Mesodermal cell (in vitro differentiated cells): ENCODE measurements at regions not wholly inside any gene's neighbourhood (a gene's known extent, or its start where the extent isn't known, plus 50 kb on each side); places are given as distances from the start of the nearest gene placed in this dataset.

Experiments used
- H3K27ac ChIP-seq: 2 replicates; pipeline ENCODE4 v1.7.0; 2013; ENCODE audit warnings: mild to moderate bottlenecking, low read depth, low read length, moderate library complexity; ENCODE audit not compliant: severe bottlenecking
- H3K36me3 ChIP-seq: 2 replicates; pipeline ENCODE4 v1.7.1; 2013; ENCODE audit warnings: mild to moderate bottlenecking, low read length, moderate library complexity; ENCODE audit not compliant: control insufficient read depth, insufficient read depth
- H3K4me1 ChIP-seq: one replicate; pipeline ENCODE4 v1.7.1; 2013; ENCODE audit warnings: mild to moderate bottlenecking, low read length; ENCODE audit not compliant: insufficient read depth, control insufficient read depth, poor library complexity, severe bottlenecking
- H3K4me3 ChIP-seq: 2 replicates; pipeline ENCODE4 v1.7.0; 2013; ENCODE audit warnings: low read length, control low read depth, mild to moderate bottlenecking; ENCODE audit not compliant: insufficient read depth, poor library complexity, severe bottlenecking; ENCODE audit errors: extremely low read depth
- H3K9me3 ChIP-seq: 2 replicates; pipeline ENCODE4 v1.7.1; 2013; ENCODE audit warnings: mild to moderate bottlenecking, low read length, moderate library complexity; ENCODE audit not compliant: control insufficient read depth
- WGBS, 2 experiments: methylation state at CpG; one replicate each; pipeline ENCODE4 v1.1.5; 2013; ENCODE audit warnings: missing lambda C conversion rate in 2 of 2; ENCODE audit not compliant: insufficient coverage in 2 of 2; 5-methylcytosine and 5-hydroxymethylcytosine counted together

DNA sequence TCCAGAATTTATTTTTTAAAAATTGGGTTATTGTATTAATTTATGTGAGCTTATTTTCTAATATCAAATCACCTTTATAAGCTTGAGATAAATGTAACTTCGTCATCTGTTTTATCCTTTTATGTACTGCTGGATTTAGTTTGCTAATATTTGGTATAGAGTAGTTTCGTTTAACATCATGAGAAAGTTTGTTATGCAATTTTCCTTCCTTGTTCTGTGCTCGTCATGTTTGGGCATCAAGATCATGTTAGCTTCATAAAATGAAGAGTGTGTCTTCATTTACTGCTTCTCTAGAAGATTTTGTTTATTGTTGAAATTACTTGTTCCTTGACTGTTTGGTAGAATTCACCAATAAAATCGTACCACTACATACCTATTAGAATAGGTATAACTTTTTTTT is 262.1 kb upstream of the SATB1 start:
- H3K9me3 ChIP-seq = no peaks in the 10 kb centered on the region
- H3K4me3 ChIP-seq = no peak overlapping the region
- no peak overlapping the region for H3K27ac ChIP-seq
- H3K4me1 ChIP-seq = no peaks in the 10 kb centered on the region
- no peaks in the 10 kb centered on the region for H3K36me3 ChIP-seq
- WGBS, 2 experiments = no CpG with 5 or more reads among the region's 4 CpGs

DNA sequence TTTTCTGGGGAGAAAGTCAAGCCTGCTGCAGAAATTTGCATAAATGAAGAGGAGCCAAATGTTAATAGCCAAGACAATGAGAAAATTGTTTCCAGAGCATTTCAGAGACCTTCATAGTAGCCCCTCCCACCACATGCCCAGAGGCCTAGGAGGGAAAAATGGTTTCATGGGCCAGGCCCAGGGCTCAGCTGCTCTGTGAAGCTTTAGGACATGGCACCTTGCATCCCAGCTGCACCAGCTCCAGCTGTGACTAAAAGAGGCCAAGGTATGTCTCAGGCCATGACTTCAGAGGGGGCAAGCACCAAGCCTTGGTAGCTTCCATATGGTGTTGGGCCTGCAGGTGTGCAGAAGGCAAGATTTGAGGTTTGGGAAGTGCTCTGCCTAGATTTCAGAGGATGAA is 258.8 kb upstream of the SATB1 start:
- Histone ChIP-seq H3K9me3 (no peaks in the 10 kb centered on the region), H3K36me3 (no peaks in the 10 kb centered on the region), H3K4me3 (no peak overlapping the region), H3K27ac (no peak overlapping the region), H3K4me1 (no peaks in the 10 kb centered on the region)

DNA sequence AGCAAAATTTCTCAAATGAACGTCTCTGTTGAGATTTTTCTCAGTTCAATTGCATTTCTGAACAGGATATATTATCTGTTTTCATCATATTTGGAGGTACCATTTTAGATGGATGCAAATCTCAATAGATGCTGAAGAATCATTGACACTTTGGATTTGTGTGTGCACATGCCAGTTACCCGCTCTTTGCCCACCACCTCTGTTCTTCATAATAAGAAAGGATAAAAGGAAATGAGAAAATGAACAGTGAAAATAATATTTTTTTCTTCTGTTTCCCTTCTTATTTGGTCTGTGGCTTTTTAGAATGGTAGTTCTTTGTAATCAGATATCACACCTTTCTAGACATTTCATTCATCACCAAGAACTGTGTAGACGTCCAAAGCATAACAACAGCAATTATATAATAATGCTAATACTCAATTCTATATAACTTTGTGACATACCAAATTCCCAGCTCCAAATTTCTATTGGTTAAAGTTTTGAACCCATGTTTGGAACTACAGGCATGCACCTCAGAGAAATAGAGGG is 256.7 kb upstream of the SATB1 start:
- WGBS, 2 experiments = no CpG with 5 or more reads among the region's 3 CpGs
- Histone ChIP-seq H3K9me3 (no peaks in the 10 kb centered on the region), H3K4me3 (no peak overlapping the region)

DNA sequence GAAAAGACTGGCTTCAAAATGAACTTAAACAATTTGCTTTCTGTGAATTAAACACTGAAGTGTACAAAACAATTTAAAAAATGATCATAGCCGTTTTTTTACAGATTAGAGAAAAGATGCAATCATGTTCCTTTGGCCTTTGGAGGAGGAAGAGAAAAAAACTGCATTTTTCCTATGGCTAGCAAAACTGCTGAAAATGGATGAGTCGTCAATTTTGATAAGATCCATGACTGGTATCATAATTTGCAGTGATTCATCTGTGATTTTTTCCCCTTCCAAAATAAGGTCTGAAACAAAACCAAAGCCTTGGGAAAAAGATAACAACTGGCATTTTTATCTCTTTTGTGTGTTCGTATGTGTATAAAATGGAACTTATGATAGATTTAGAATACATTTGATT is 255.6 kb upstream of the SATB1 start:
- no peaks in the 10 kb centered on the region for H3K9me3 ChIP-seq
- no peak overlapping the region for H3K27ac ChIP-seq
- no peak overlapping the region for H3K4me3 ChIP-seq
- WGBS, 2 experiments = 80 to 94% methylated on average over 1 to 2 of the region's 3 CpGs
- H3K36me3 ChIP-seq = no peaks in the 10 kb centered on the region
- H3K4me1 ChIP-seq = no peaks in the 10 kb centered on the region

More for the DNA sequence above, 256.7 kb upstream of the SATB1 start:
- Histone ChIP-seq H3K27ac (no peak overlapping the region), H3K36me3 (no peaks in the 10 kb centered on the region), H3K4me1 (no peaks in the 10 kb centered on the region)

DNA sequence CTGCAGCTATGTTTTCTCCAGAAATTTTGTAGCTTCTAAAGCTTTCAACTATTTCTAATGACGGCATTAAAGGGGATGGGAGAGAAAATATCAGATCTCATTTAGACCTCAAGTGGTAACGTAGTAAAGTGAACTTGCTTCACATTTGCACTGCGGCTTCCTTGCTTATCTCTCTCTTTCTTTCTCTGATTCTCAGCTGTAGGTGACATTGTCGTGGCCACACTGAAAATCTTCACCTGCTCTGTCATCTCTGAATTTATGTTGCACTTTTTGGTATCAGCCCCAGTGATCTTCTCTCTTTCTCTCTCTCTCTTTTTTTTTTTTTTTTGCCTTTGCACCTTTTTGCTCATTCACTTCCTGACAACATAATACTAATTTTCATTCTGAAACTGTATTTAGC is 254.1 kb upstream of the SATB1 start:
- H3K36me3 ChIP-seq = no peaks in the 10 kb centered on the region
- no peak overlapping the region for H3K27ac ChIP-seq
- no peaks in the 10 kb centered on the region for H3K9me3 ChIP-seq
- no peaks in the 10 kb centered on the region for H3K4me1 ChIP-seq
- H3K4me3 ChIP-seq = no peak overlapping the region
- 96% methylated on average over 3 to 4 of the region's 4 CpGs for WGBS, 2 experiments

DNA sequence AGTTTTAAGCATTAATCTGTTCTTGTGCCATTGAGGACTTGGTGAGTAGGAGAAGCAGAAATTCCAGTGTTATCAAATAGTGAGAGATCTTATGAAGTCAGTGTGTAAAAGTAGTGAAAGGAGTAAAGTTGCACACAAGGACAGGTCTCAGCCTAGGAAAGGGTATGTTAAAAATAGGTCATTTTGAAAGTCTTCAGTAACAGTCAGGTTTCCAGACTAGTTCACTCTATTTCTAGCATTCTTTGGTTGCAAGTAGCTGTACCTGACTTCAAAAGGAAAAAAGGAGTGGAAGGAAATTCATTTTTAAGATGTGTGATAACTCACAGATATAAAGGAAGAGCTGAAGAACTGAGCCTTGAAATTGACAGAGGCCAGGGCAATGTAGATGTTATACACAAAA is 250.1 kb upstream of the SATB1 start:
- Histone ChIP-seq H3K4me3 (no peak overlapping the region), H3K36me3 (no peaks in the 10 kb centered on the region), H3K4me1 (no peaks in the 10 kb centered on the region), H3K27ac (no peak overlapping the region), H3K9me3 (no peaks in the 10 kb centered on the region)

DNA sequence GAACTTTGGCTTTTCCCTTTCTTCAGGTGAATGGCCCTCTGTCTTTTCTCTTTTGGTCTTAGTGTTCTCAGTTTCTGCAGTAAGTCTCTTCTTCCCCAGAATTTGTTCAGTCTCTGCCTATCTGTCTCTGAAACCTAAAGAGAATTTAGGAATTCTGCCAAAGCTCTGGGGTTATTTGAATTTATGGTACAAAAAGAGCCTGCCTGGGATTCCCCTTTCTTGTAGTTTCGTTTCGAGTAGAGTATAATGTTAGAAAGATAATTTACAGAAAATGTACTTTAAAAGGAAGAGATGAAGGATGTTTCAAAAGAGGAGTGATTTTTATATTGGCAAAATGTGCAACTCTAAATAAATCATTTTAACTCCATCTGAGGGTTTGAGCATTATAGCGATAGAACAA is 247.4 kb upstream of the SATB1 start:
- no peak overlapping the region for H3K27ac ChIP-seq
- no peak overlapping the region for H3K4me3 ChIP-seq
- H3K4me1 ChIP-seq = no peaks in the 10 kb centered on the region
- WGBS, 2 experiments = no CpG with 5 or more reads among the region's 3 CpGs
- no peaks in the 10 kb centered on the region for H3K36me3 ChIP-seq
- H3K9me3 ChIP-seq = no peaks in the 10 kb centered on the region

DNA sequence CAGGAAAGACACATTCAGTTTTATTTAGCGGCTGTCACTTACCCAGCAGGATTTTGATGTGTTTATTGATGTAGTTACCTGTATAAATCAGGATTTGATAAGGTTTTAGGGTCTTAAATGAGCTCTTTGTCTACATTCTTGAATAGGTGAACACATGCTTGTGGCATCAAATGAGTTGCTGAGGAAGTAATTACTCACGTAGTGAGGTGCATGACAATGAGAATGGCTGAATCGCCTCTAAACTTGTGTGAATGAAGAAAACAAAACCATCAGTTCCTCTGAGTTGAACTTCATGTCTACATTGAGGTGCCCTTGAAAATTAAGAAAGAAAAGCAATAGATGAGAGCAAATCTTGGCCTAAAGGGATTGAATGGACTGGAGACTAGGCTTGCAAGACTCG is 245.6 kb upstream of the SATB1 start:
- H3K36me3 ChIP-seq = no peaks in the 10 kb centered on the region
- WGBS, 2 experiments = 89 to 100% methylated on average over 3 to 4 of the region's 4 CpGs
- H3K4me3 ChIP-seq = no peak overlapping the region
- no peaks in the 10 kb centered on the region for H3K4me1 ChIP-seq
- no peaks in the 10 kb centered on the region for H3K9me3 ChIP-seq
- no peak overlapping the region for H3K27ac ChIP-seq

DNA sequence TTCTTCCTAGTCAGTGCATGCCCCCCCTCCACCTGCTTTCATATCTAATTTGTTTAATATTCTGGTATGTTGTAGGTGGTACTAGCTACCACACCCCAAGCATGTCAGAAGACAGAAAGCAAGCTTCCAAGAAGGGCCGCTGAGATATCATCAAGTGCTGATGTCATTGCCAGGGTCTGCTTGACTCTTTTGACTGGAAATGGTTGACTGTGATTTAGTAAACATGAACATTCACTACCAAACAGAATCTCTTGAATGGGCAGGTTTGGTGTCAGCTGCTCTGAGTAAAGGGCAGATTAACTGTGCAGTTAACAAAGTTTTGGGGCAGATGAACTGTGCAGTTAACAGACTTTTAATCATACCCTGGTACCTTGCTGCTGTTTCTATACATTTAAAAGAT is 244.2 kb upstream of the SATB1 start:
- Histone ChIP-seq H3K27ac (no peak overlapping the region), H3K9me3 (no peaks in the 10 kb centered on the region), H3K4me3 (no peak overlapping the region), H3K4me1 (no peaks in the 10 kb centered on the region), H3K36me3 (no peaks in the 10 kb centered on the region)
- WGBS, 2 experiments = no CpG with 5 or more reads among the region's 1 CpG

DNA sequence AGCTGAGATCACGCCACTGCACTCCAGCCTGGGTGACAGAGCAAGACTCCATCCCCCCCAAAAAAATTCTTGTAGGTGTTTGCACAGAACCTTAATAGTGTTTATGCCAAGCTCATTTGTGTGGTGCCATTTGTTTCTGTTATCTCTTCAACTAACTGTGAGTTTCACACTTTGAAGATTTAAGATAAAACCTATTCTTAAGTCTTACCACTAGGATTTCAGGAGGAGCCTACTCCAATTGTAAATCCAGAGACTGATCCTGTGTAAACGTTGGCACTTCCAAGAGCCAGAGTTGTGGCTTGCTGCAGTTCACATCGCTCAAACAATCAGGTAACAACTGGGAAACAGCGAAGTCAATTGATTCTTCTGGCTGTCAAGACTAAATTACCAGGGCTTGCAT is 242.4 kb upstream of the SATB1 start:
- Histone ChIP-seq H3K27ac (no peak overlapping the region), H3K9me3 (no peaks in the 10 kb centered on the region), H3K4me1 (no peaks in the 10 kb centered on the region), H3K4me3 (no peak overlapping the region), H3K36me3 (no peaks in the 10 kb centered on the region)
- WGBS, 2 experiments = 77 to 83% methylated on average over 3 of the region's 4 CpGs

DNA sequence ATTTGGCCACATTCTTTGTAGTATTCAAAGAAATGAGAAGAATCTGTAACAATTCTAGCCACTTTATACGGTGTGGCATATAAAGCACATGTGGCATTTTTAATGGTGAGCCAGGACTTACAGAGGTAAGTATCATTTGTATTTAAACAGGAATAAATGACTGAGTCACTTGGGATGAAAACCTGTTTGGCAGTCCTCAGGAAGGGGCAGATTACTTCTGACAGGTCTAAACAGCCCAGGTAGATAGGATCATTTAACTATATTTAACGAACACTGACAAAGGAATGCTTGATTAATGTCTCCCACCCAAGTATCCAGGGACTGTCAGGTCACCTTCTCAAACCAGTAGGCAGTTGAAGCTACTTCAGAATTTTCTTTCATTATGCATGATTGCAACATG is 241.5 kb upstream of the SATB1 start:
- 86 to 100% methylated on average over 1 of the region's 2 CpGs for WGBS, 2 experiments
- H3K36me3 ChIP-seq = no peaks in the 10 kb centered on the region
- no peak overlapping the region for H3K4me3 ChIP-seq
- H3K9me3 ChIP-seq = no peaks in the 10 kb centered on the region
- H3K27ac ChIP-seq = no peak overlapping the region
- H3K4me1 ChIP-seq = no peaks in the 10 kb centered on the region

DNA sequence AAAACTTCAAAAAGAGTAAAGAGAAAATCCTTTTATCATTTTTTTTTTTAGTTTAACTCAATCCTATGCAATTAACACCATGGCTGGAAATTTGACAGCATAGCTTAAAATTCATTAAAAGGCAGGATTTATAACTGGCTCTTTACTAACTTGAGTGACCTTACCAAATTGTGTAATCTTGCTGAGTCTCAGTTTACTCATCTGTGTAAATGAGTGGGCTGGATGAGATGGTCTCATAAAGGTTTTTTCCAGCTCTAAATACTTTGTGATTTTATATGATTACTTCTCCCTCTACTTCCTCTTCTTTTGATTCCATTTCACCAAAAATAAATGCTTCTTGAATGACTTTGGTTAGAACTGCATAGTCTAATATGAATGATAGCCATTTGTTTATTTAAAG is 234.9 kb upstream of the SATB1 start:
- Histone ChIP-seq H3K27ac (no peak overlapping the region), H3K36me3 (no peaks in the 10 kb centered on the region), H3K9me3 (no peaks in the 10 kb centered on the region), H3K4me1 (peaks cover 5% of the 10 kb centered on the region), H3K4me3 (no peak overlapping the region)
